Thyroid gland (tissue), 4 donors: ENCODE measurements at regions not wholly inside any gene's neighbourhood (a gene's known extent, or its start where the extent isn't known, plus 50 kb on each side); places are given as distances from the start of the nearest gene placed in this dataset.

Experiments used
- POLR2A ChIP-seq, 2 donors: fragments of 450-650 bp; IDR thresholded peaks; one replicate each; pipeline ENCODE4 v1.6.1; 2017; ENCODE audit warnings: antibody characterized with exemption in 2 of 2, mild to moderate bottlenecking in 2 of 2, moderate library complexity in 1 of 2
- TF ChIP-seq, protein P1 (sequence below), 6 experiments: fragments of 200-600 bp in 3 of 6; fragments of 450-650 bp in 3 of 6; sonication (generic) in 3 of 6; IDR thresholded peaks; one replicate each; pipeline ENCODE4 v1.5.1; 2016 to 2019; ENCODE audit warnings: antibody characterized with exemption in 6 of 6, mild to moderate bottlenecking in 2 of 6, inconsistent platforms in 1 of 6, moderate library complexity in 1 of 6

DNA sequence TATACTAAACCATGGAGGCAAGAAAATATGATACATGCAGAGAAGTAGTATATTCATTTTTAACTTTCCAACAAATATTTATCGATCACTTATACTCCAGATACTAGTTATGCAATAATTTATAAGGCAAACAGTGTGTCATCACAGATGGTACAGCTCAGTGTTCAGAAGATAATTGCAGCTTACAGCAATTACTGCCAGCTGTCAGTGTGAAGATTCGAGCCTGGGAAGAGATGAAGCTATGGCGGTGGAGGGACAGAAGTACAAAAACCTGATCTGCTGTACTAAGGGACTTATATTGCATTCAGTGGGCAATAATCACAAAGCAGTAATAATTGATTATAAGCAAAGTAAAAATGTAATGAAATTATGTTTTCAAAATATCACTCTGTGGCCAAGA lies 170.6 kb upstream of the EPHA3 start:
- TF ChIP-seq, protein P1, sequence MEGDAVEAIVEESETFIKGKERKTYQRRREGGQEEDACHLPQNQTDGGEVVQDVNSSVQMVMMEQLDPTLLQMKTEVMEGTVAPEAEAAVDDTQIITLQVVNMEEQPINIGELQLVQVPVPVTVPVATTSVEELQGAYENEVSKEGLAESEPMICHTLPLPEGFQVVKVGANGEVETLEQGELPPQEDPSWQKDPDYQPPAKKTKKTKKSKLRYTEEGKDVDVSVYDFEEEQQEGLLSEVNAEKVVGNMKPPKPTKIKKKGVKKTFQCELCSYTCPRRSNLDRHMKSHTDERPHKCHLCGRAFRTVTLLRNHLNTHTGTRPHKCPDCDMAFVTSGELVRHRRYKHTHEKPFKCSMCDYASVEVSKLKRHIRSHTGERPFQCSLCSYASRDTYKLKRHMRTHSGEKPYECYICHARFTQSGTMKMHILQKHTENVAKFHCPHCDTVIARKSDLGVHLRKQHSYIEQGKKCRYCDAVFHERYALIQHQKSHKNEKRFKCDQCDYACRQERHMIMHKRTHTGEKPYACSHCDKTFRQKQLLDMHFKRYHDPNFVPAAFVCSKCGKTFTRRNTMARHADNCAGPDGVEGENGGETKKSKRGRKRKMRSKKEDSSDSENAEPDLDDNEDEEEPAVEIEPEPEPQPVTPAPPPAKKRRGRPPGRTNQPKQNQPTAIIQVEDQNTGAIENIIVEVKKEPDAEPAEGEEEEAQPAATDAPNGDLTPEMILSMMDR (IDR thresholded peaks at IDR 0.05): no peak
- no peak for TF ChIP-seq POLR2A (IDR thresholded peaks at IDR 0.05)
